Activated B cell treated with CpG ODN at 0.5 μM for 24 hours (primary cell): ENCODE measurements at regions not wholly inside any gene's neighbourhood (a gene's known extent, or its start where the extent isn't known, plus 50 kb on each side); places are given as distances from the start of the nearest gene placed in this dataset.

Experiments used
- ATAC-seq: fragments of 200-7000 bp; cut with Tn5 transposase; one replicate; pipeline ENCODE4 v1.10.0; 2021; ENCODE audit warnings: low read depth, mild to moderate bottlenecking, moderate library complexity
- CTCF ChIA-PET: fragments of 350-600 bp; sonication (Branson Sonifier 250); formaldehyde crosslinking; loops from one replicate; lab custom pipeline; 2021; ENCODE audit warnings: antibody characterized with exemption; lab: Charles Lee
- POLR2A ChIA-PET: fragments of 350-600 bp; sonication (Branson Sonifier 250); formaldehyde crosslinking; loops from one replicate; lab custom pipeline; 2021; ENCODE audit warnings: antibody characterized with exemption; lab: Charles Lee
- DNase-seq: peaks from one replicate; pipeline ENCODE4 v3.0.0; 2022
- H3K27ac Mint-ChIP-seq: one replicate; pipeline ENCODE4 v1.8.0; 2020; ENCODE audit warnings: mixed read lengths
- H3K27me3 Mint-ChIP-seq: one replicate; pipeline ENCODE4 v1.8.0; 2021; ENCODE audit warnings: mixed read lengths
- H3K36me3 Mint-ChIP-seq: one replicate; pipeline ENCODE4 v1.8.0; 2021; ENCODE audit warnings: low read depth, mixed read lengths
- H3K4me1 Mint-ChIP-seq: one replicate; pipeline ENCODE4 v1.8.0; 2021; ENCODE audit warnings: mixed read lengths
- H3K4me3 Mint-ChIP-seq: one replicate; pipeline ENCODE4 v1.8.0; 2020; ENCODE audit warnings: mild to moderate bottlenecking, mixed read lengths
- H3K9me3 Mint-ChIP-seq: one replicate; pipeline ENCODE4 v1.8.0; 2020; ENCODE audit warnings: mixed read lengths
- intact Hi-C: fragments of 100-400 bp; cut with micrococcal nuclease; formaldehyde crosslinking; loops from one replicate; pipeline ENCODE4 v1.15.1; 2024
- TF ChIP-seq, protein P1 (sequence below): fragments of 200-600 bp; IDR thresholded peaks from one replicate; pipeline ENCODE4 v1.8.0; 2022; ENCODE audit warnings: antibody characterized with exemption, mild to moderate bottlenecking

- ChIA-PET CTCF (no interaction called here), POLR2A (no interaction called here)
- DNase-seq (no peak), ATAC-seq (no peak)
- intact Hi-C loops, result loop anchor here (1.0 kb wide), 1 partner anchor 1008 kb away; no protein-coding TSS in a partner anchor
- H3K27ac Mint-ChIP-seq, result no peak overlapping the region
- TF ChIP-seq, protein P1, sequence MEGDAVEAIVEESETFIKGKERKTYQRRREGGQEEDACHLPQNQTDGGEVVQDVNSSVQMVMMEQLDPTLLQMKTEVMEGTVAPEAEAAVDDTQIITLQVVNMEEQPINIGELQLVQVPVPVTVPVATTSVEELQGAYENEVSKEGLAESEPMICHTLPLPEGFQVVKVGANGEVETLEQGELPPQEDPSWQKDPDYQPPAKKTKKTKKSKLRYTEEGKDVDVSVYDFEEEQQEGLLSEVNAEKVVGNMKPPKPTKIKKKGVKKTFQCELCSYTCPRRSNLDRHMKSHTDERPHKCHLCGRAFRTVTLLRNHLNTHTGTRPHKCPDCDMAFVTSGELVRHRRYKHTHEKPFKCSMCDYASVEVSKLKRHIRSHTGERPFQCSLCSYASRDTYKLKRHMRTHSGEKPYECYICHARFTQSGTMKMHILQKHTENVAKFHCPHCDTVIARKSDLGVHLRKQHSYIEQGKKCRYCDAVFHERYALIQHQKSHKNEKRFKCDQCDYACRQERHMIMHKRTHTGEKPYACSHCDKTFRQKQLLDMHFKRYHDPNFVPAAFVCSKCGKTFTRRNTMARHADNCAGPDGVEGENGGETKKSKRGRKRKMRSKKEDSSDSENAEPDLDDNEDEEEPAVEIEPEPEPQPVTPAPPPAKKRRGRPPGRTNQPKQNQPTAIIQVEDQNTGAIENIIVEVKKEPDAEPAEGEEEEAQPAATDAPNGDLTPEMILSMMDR, result no peak
- H3K9me3 Mint-ChIP-seq, result no peaks in the 10 kb centered on the region
- no peaks in the 10 kb centered on the region for H3K36me3 Mint-ChIP-seq
- peaks cover 12% of the 10 kb centered on the region for H3K27me3 Mint-ChIP-seq
- H3K4me1 Mint-ChIP-seq, result no peaks in the 10 kb centered on the region
- no peak overlapping the region for H3K4me3 Mint-ChIP-seq
Observed at GRCh38 chr9:14434971-14435718, 121.2 kb upstream of the NFIB start.

- H3K4me1 Mint-ChIP-seq, result no peaks in the 10 kb centered on the region
- H3K36me3 Mint-ChIP-seq, result no peaks in the 10 kb centered on the region
- ATAC-seq (no peak), DNase-seq (no peak)
- ChIA-PET POLR2A (no interaction called here), CTCF (interaction anchor here (0.6 kb wide), 1 partner anchor 1007 kb away, joined by 3 read pairs; no protein-coding TSS in a partner anchor)
- H3K9me3 Mint-ChIP-seq, result no peaks in the 10 kb centered on the region
- H3K27me3 Mint-ChIP-seq, result peaks cover 12% of the 10 kb centered on the region
- intact Hi-C loops, result loop anchor here (1.0 kb wide), 1 partner anchor 1007 kb away; no protein-coding TSS in a partner anchor
- no peak overlapping the region for H3K27ac Mint-ChIP-seq
- TF ChIP-seq, protein P1, result no peak
- no peak overlapping the region for H3K4me3 Mint-ChIP-seq
Observed at GRCh38 chr9:14434158-14434504, 120.2 kb upstream of the NFIB start.

- ATAC-seq, result no peak
Observed at GRCh38 chr9:14433351-14434157, 119.6 kb upstream of the NFIB start.

DNA sequence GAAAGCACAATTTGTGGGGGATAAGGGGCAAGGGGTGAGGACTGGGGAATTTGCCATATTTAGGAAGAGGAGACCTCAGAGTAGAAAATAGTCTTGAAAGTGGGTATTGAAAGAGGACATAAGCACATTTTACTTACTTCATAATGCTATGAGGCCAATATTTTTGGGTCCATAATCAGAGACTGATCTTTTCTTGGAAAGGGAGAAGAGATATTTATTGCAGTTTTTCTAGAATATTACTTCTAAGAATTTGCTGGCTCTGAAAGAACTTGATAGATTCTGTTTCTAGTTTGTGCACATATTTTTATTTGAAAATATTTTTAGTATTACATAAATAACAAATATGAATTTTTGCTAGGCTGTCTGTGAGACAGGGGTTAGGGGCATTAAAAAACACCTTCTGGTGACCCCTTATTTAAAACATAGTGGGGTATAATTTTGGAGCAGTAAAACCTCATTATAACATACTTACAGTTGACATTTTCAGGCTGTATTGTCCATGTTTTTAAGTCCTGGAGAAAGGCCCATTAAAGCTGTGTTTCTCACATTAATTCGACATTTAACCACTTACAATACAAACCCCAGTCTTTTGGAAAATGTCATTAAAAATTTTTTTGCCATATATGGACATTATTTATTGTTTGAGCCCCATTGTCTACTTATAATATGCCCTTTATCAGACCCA is 118.9 kb upstream of the NFIB start:
- Mint-ChIP-seq H3K9me3 (no peaks in the 10 kb centered on the region), H3K27me3 (peaks cover 12% of the 10 kb centered on the region), H3K27ac (no peak overlapping the region), H3K4me1 (peaks cover 2% of the 10 kb centered on the region), H3K36me3 (no peaks in the 10 kb centered on the region), H3K4me3 (no peak overlapping the region)
- POLR2A ChIA-PET, result no interaction called here
- intact Hi-C loops, result no loop called here
- TF ChIP-seq, protein P1, result no peak
- CTCF ChIA-PET, result no interaction called here
- DNase-seq, result no peak
- no peak for ATAC-seq

More at GRCh38 chr9:14433351-14434157, 119.6 kb upstream of the NFIB start:
- no peaks in the 10 kb centered on the region for H3K36me3 Mint-ChIP-seq
- H3K4me3 Mint-ChIP-seq, result no peak overlapping the region
- H3K9me3 Mint-ChIP-seq, result no peaks in the 10 kb centered on the region
- CTCF ChIA-PET, result interaction anchor here (0.6 kb wide), 1 partner anchor 1006 kb away, joined by 3 read pairs; no protein-coding TSS in a partner anchor
- no peak overlapping the region for H3K27ac Mint-ChIP-seq
- no peak for DNase-seq
- TF ChIP-seq, protein P1, result no peak
- POLR2A ChIA-PET, result no interaction called here
- intact Hi-C loops, result loop anchor here (1.0 kb wide), 1 partner anchor 1006 kb away; no protein-coding TSS in a partner anchor
- peaks cover 12% of the 10 kb centered on the region for H3K27me3 Mint-ChIP-seq
- peaks cover 2% of the 10 kb centered on the region for H3K4me1 Mint-ChIP-seq
